C4-2B (cell line): ENCODE measurements at regions not wholly inside any gene's neighbourhood (a gene's known extent, or its start where the extent isn't known, plus 50 kb on each side); places are given as distances from the start of the nearest gene placed in this dataset.

Experiments
- CTCF ChIP-seq: fragments of 450-650 bp; conservative IDR thresholded peaks from 2 replicates; pipeline ENCODE4 v1.5.1; 2017; ENCODE audit warnings: mild to moderate bottlenecking
- ZFX ChIP-seq: fragments of 450-650 bp; IDR thresholded peaks from 2 replicates; pipeline ENCODE4 v1.6.1; 2017

- TF ChIP-seq CTCF: no peak
- TF ChIP-seq ZFX: no peak
Observed at GRCh38 chr10:128912568-128913311, 554.3 kb upstream of the MGMT start.
